ENCODE measurements at regions not wholly inside any gene's neighbourhood (a gene's known extent, or its start where the extent isn't known, plus 50 kb on each side); places are given as distances from the start of the nearest gene placed in this dataset.

GRCh38 chr6:163904186-163904585, 489.7 kb downstream of the QKI start:
- H3K36me3 ChIP-seq = no peaks in the 10 kb centered on the region
- WGBS, 2 donors = 45 to 52% methylated on average over 7 of the region's 7 CpGs
- no peaks in the 10 kb centered on the region for H3K9me3 ChIP-seq

GRCh38 chr6:163903541-163903940, 489.0 kb downstream of the QKI start:
- DNase-seq (ENCODE audit: low spot score in 2 of 2) = no peak
- TF ChIP-seq POLR2A (IDR thresholded peaks at IDR 0.05) = no peak
- no peak for TF ChIP-seq EP300 (IDR thresholded peaks at IDR 0.05)
- TF ChIP-seq, protein P1, sequence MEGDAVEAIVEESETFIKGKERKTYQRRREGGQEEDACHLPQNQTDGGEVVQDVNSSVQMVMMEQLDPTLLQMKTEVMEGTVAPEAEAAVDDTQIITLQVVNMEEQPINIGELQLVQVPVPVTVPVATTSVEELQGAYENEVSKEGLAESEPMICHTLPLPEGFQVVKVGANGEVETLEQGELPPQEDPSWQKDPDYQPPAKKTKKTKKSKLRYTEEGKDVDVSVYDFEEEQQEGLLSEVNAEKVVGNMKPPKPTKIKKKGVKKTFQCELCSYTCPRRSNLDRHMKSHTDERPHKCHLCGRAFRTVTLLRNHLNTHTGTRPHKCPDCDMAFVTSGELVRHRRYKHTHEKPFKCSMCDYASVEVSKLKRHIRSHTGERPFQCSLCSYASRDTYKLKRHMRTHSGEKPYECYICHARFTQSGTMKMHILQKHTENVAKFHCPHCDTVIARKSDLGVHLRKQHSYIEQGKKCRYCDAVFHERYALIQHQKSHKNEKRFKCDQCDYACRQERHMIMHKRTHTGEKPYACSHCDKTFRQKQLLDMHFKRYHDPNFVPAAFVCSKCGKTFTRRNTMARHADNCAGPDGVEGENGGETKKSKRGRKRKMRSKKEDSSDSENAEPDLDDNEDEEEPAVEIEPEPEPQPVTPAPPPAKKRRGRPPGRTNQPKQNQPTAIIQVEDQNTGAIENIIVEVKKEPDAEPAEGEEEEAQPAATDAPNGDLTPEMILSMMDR (IDR thresholded peaks at IDR 0.05) = no peak
- H3K9me3 ChIP-seq = no peaks in the 10 kb centered on the region
- H3K36me3 ChIP-seq = no peaks in the 10 kb centered on the region
- no peaks in the 10 kb centered on the region for H3K27me3 ChIP-seq
- no peak overlapping the region for H3K27ac ChIP-seq
- H3K4me3 ChIP-seq = no peak overlapping the region
- no peaks in the 10 kb centered on the region for H3K4me1 ChIP-seq
- 75 to 78% methylated on average over 8 of the region's 8 CpGs for WGBS, 2 donors

More at GRCh38 chr6:163904186-163904585, 489.7 kb downstream of the QKI start:
- DNase-seq (ENCODE audit: low spot score in 2 of 2) = no peak
- Histone ChIP-seq H3K4me1 (no peaks in the 10 kb centered on the region), H3K4me3 (no peak overlapping the region), H3K27ac (no peak overlapping the region), H3K27me3 (no peaks in the 10 kb centered on the region)
- TF ChIP-seq EP300 (IDR thresholded peaks at IDR 0.05) (no peak), POLR2A (IDR thresholded peaks at IDR 0.05) (no peak)
- TF ChIP-seq, protein P1 (IDR thresholded peaks at IDR 0.05) = no peak

GRCh38 chr6:163902993-163903392, 488.5 kb downstream of the QKI start:
- no peaks in the 10 kb centered on the region for H3K36me3 ChIP-seq
- no peaks in the 10 kb centered on the region for H3K27me3 ChIP-seq
- H3K4me1 ChIP-seq = no peaks in the 10 kb centered on the region
- TF ChIP-seq EP300 (IDR thresholded peaks at IDR 0.05) = no peak
- TF ChIP-seq, protein P1 (IDR thresholded peaks at IDR 0.05) = no peak
- TF ChIP-seq POLR2A (IDR thresholded peaks at IDR 0.05) = no peak
- WGBS, 2 donors = 90 to 94% methylated on average over 8 of the region's 8 CpGs
- H3K9me3 ChIP-seq = no peaks in the 10 kb centered on the region
- no peak for DNase-seq (ENCODE audit: low spot score in 2 of 2)
- H3K27ac ChIP-seq = no peak overlapping the region
- H3K4me3 ChIP-seq = no peak overlapping the region

DNA sequence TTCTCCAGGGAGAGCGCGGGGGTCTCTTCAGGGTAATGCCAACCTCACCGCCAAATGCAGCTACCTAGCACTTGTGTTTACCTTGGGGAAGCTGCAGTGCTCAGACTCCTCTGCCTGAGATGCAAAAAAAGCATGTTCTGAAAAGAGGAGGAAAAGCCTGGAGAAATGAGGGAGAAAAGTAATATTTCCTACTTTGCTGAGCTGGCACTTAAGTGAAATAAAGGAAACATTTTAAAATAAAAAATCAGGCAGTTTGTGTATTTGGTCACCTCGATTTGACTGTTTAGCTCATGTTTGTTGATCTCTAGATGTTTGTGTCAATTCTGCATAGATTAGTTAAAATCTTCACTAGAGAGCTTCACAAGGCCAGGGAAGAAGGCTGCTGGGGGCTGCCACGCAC, 487.2 kb downstream of the QKI start:
- TF ChIP-seq EP300 (IDR thresholded peaks at IDR 0.05) = no peak
- TF ChIP-seq, protein P1 (IDR thresholded peaks at IDR 0.05) = no peak
- no peak for TF ChIP-seq POLR2A (IDR thresholded peaks at IDR 0.05)
- H3K27ac ChIP-seq = no peak overlapping the region
- WGBS, 2 donors = 92 to 94% methylated on average over 5 of the region's 5 CpGs

DNA sequence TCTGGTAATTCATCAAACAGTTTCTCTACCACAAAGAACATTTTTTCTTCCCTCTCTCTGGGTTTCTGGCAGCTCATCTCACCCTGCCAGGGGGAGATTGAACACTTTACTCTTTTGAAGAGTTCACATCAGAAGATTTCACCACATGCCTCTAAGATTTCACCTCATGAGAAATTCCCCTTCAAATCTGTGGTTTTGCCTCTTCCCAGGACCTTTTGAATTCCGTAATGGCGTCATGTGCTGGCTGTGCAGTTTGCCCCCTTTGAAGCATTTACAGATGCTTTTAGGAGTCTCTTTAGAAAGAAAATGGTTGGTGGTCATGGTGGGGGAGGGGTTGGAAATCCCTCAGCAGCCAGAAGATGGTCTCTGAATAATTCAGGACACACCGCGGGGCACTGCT, 486.1 kb downstream of the QKI start:
- TF ChIP-seq, protein P1 (IDR thresholded peaks at IDR 0.05) = no peak
- TF ChIP-seq EP300 (IDR thresholded peaks at IDR 0.05) (no peak), POLR2A (IDR thresholded peaks at IDR 0.05) (no peak)
- no peak for DNase-seq (ENCODE audit: low spot score in 2 of 2)
- Histone ChIP-seq H3K9me3 (no peaks in the 10 kb centered on the region), H3K4me1 (peaks cover 0 to 5% (median 0%) of the 10 kb centered on the region in 4 donors), H3K27ac (no peak overlapping the region), H3K27me3 (no peaks in the 10 kb centered on the region), H3K4me3 (no peak overlapping the region), H3K36me3 (no peaks in the 10 kb centered on the region)
- whole genome bisulfite sequencing, 2 donors = 73 to 83% methylated on average over 4 of the region's 4 CpGs

More for the DNA sequence above, 487.2 kb downstream of the QKI start:
- Histone ChIP-seq H3K4me1 (peaks cover 0 to 5% (median 0%) of the 10 kb centered on the region in 4 donors), H3K9me3 (no peaks in the 10 kb centered on the region), H3K4me3 (no peak overlapping the region), H3K36me3 (no peaks in the 10 kb centered on the region), H3K27me3 (no peaks in the 10 kb centered on the region)
- DNase-seq (ENCODE audit: low spot score in 2 of 2) = no peak

Measured in tibial nerve (tissue), 4 donors.